ENCODE measurements at regions not wholly inside any gene's neighbourhood (a gene's known extent, or its start where the extent isn't known, plus 50 kb on each side); places are given as distances from the start of the nearest gene placed in this dataset.

DNA sequence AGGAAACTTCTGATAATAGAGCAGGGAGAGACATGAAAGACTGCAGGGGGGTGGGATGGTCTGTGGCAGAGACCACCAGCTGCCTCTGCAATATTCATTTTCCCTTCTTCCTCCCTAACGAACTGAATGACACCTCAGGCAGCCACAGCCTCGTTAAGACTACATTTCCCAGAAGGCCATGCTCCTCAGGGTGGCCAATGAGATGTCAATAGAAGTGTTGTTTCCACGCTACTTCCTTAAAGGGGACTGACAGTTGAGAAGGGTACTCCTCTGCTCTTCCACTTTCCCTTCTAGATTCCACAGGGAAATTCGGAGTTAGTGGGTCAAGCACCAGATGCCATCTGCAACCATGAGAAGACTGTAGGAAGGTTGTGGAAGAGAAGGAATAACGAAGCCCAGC is 52.0 kb upstream of the DAPK1 start:
- Histone ChIP-seq H3K27me3 (no peaks in the 10 kb centered on the region), H3K27ac (no peak overlapping the region), H3K9me3 (ENCODE audit: low read depth) (no peaks in the 10 kb centered on the region), H3K36me3 (no peaks in the 10 kb centered on the region), H3K4me3 (no peak overlapping the region), H3K4me1 (ENCODE audit: low read depth) (no peaks in the 10 kb centered on the region)
- peak; percentile 27 to 65 for DNase-seq (ENCODE audit: low read depth in 1 of 2, low spot score in 1 of 2)
- TF ChIP-seq, protein P1, sequence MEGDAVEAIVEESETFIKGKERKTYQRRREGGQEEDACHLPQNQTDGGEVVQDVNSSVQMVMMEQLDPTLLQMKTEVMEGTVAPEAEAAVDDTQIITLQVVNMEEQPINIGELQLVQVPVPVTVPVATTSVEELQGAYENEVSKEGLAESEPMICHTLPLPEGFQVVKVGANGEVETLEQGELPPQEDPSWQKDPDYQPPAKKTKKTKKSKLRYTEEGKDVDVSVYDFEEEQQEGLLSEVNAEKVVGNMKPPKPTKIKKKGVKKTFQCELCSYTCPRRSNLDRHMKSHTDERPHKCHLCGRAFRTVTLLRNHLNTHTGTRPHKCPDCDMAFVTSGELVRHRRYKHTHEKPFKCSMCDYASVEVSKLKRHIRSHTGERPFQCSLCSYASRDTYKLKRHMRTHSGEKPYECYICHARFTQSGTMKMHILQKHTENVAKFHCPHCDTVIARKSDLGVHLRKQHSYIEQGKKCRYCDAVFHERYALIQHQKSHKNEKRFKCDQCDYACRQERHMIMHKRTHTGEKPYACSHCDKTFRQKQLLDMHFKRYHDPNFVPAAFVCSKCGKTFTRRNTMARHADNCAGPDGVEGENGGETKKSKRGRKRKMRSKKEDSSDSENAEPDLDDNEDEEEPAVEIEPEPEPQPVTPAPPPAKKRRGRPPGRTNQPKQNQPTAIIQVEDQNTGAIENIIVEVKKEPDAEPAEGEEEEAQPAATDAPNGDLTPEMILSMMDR (IDR thresholded peaks at IDR 0.05; ENCODE audit: low read depth, low read length), result no peak

- TF ChIP-seq, protein P1 (IDR thresholded peaks at IDR 0.05; ENCODE audit: low read depth, low read length), result no peak
- Histone ChIP-seq H3K27ac (no peak overlapping the region), H3K4me1 (ENCODE audit: low read depth) (no peaks in the 10 kb centered on the region), H3K36me3 (no peaks in the 10 kb centered on the region), H3K4me3 (no peak overlapping the region), H3K27me3 (no peaks in the 10 kb centered on the region), H3K9me3 (ENCODE audit: low read depth) (no peaks in the 10 kb centered on the region)
- DNase-seq (ENCODE audit: low read depth in 1 of 2, low spot score in 1 of 2), result no peak
Measured at GRCh38 chr9:87446527-87446926, 51.1 kb upstream of the DAPK1 start.

- no peaks in the 10 kb centered on the region for H3K9me3 ChIP-seq (ENCODE audit: low read depth)
- no peak overlapping the region for H3K4me3 ChIP-seq
- no peak overlapping the region for H3K27ac ChIP-seq
- no peaks in the 10 kb centered on the region for H3K4me1 ChIP-seq (ENCODE audit: low read depth)
- no peaks in the 10 kb centered on the region for H3K36me3 ChIP-seq
- H3K27me3 ChIP-seq, result no peaks in the 10 kb centered on the region
- DNase-seq (ENCODE audit: low read depth in 1 of 2, low spot score in 1 of 2), result no peak
- TF ChIP-seq, protein P1 (IDR thresholded peaks at IDR 0.05; ENCODE audit: low read depth, low read length), result no peak
Measured at GRCh38 chr9:87447547-87448432, 49.9 kb upstream of the DAPK1 start.

Data from cardiac muscle cell (in vitro differentiated cells and primary cell).